H1 (cell line): ENCODE measurements at regions not wholly inside any gene's neighbourhood (a gene's known extent, or its start where the extent isn't known, plus 50 kb on each side); places are given as distances from the start of the nearest gene placed in this dataset.

Experiments used
- CTCF ChIA-PET: fragments of 300-600 bp; sonication (Branson Sonifier 250); formaldehyde crosslinking; loops from one replicate; lab custom pipeline; 2021; ENCODE audit not compliant: partially characterized antibody; lab: Charles Lee
- POLR2A ChIA-PET: fragments of 300-600 bp; sonication (Branson Sonifier 250); formaldehyde crosslinking; loops from one replicate; lab custom pipeline; 2021; ENCODE audit warnings: inconsistent platforms; ENCODE audit not compliant: partially characterized antibody; lab: Charles Lee
- DNase-seq, 2 experiments: peaks; one replicate each; pipeline versions ENCODE4 v3.0.0 to v3.0.0-alpha.2; 2010 to 2022; ENCODE audit warnings: low spot score in 2 of 2, low read depth in 1 of 2, mixed read lengths in 1 of 2
- FAIRE-seq: peaks from 2 replicates; lab custom pipeline; 2011; peaks lifted over from hg19 to GRCh38; lab: Jason Lieb, UNC
- H2AFZ ChIP-seq: 2 replicates; pipeline ENCODE4 v1.8.1; 2012; ENCODE audit warnings: low read length, inconsistent platforms
- H2AK5ac ChIP-seq: 2 replicates; pipeline ENCODE4 v1.6.1; 2013; ENCODE audit warnings: low read depth, low read length
- H2BK120ac ChIP-seq: replicated peaks from 2 replicates; pipeline ENCODE3; 2013; ENCODE audit warnings: low read depth, low read length, inconsistent platforms
- H2BK12ac ChIP-seq: 2 replicates; pipeline ENCODE4 v1.6.1; 2013; ENCODE audit warnings: low read depth, low read length
- H2BK15ac ChIP-seq: 2 replicates; pipeline ENCODE4 v1.6.1; 2013; ENCODE audit warnings: low read length
- H2BK20ac ChIP-seq: 2 replicates; pipeline ENCODE4 v1.6.1; 2013; ENCODE audit warnings: low read length
- H2BK5ac ChIP-seq: 2 replicates; pipeline ENCODE4 v1.6.1; 2013; ENCODE audit warnings: low read depth, low read length
- H3K14ac ChIP-seq: 2 replicates; pipeline ENCODE4 v1.6.1; 2013; ENCODE audit warnings: inconsistent platforms; ENCODE audit not compliant: insufficient read length
- H3K18ac ChIP-seq: 2 replicates; pipeline ENCODE4 v1.6.1; 2013; ENCODE audit warnings: low read length; ENCODE audit errors: extremely low read depth
- H3K23ac ChIP-seq: 2 replicates; pipeline ENCODE4 v1.6.1; 2013; ENCODE audit warnings: inconsistent platforms; ENCODE audit not compliant: insufficient read length
- H3K23me2 ChIP-seq: 2 replicates; pipeline ENCODE4 v1.6.1; 2013; ENCODE audit warnings: low read depth, low read length
- H3K27ac ChIP-seq: 2 replicates; pipeline ENCODE4 v1.6.1; 2011; ENCODE audit warnings: low read depth, low read length, inconsistent platforms
- H3K27me3 ChIP-seq, 4 experiments: replicated peaks in 1 of 4; 1 replicate in 1 of 4; 2 replicates in 3 of 4; pipeline versions ENCODE4 v1.6.1 to v1.8.1; 2011 to 2013; ENCODE audit warnings: low read length in 3 of 4, mild to moderate bottlenecking in 3 of 4, inconsistent platforms in 2 of 4, mixed read lengths in 2 of 4, moderate library complexity in 1 of 4; ENCODE audit not compliant: control insufficient read depth in 3 of 4, insufficient read depth in 3 of 4; ENCODE audit errors: extremely low read depth in 1 of 4
- H3K36me3 ChIP-seq, 4 experiments: 2 replicates each; pipeline versions ENCODE4 v1.6.1 to v1.8.1; 2011 to 2013; ENCODE audit warnings: mild to moderate bottlenecking in 4 of 4, low read length in 3 of 4, moderate library complexity in 2 of 4, control low read depth in 1 of 4, inconsistent platforms in 1 of 4; ENCODE audit not compliant: insufficient read depth in 4 of 4, control insufficient read depth in 2 of 4
- H3K4ac ChIP-seq: replicated peaks from 2 replicates; pipeline ENCODE3; 2013; ENCODE audit warnings: low read length, low read depth, mixed read lengths, inconsistent platforms; ENCODE audit not compliant: insufficient read length
- H3K4me1 ChIP-seq, 4 experiments: replicated peaks in 1 of 4; 1 replicate in 1 of 4; 2 replicates in 3 of 4; pipeline versions ENCODE4 v1.6.1 to v1.8.1; 2011 to 2013; ENCODE audit warnings: low read length in 3 of 4, inconsistent platforms in 2 of 4, mixed read lengths in 1 of 4; ENCODE audit not compliant: insufficient read depth in 4 of 4, control insufficient read depth in 3 of 4
- H3K4me2 ChIP-seq, 2 experiments: 2 replicates each; pipeline versions ENCODE4 v1.6.1 to v1.8.1; 2011 to 2013; ENCODE audit warnings: low read depth in 2 of 2, low read length in 2 of 2, control low read depth in 1 of 2, inconsistent platforms in 1 of 2, mild to moderate bottlenecking in 1 of 2; ENCODE audit not compliant: insufficient read depth in 1 of 2
- H3K4me3 ChIP-seq, 4 experiments: fragments of 200-600, 300-600 bp in 1 of 4; sonication (generic), shearing (Covaris generic), sonication (Bioruptor Twin) in 1 of 4; 2 replicates each; pipeline versions ENCODE4 v1.5.1 to v1.8.1; 2011 to 2016; ENCODE audit warnings: low read length in 4 of 4, low read depth in 3 of 4, control low read depth in 2 of 4, inconsistent platforms in 2 of 4, mild to moderate bottlenecking in 2 of 4, mixed read lengths in 1 of 4, moderate library complexity in 1 of 4; ENCODE audit not compliant: insufficient read depth in 2 of 4; ENCODE audit errors: extremely low read depth in 1 of 4
- H3K56ac ChIP-seq: replicated peaks from 2 replicates; pipeline ENCODE3; 2013; ENCODE audit warnings: low read depth, mild to moderate bottlenecking, mixed read lengths, low read length, inconsistent platforms; ENCODE audit not compliant: insufficient read length
- H3K79me1 ChIP-seq: 2 replicates; pipeline ENCODE4 v1.6.1; 2013; ENCODE audit warnings: low read depth, low read length, control low read depth
- H3K79me2 ChIP-seq, 2 experiments: 2 replicates each; pipeline versions ENCODE4 v1.6.1 to v1.8.1; 2012 to 2013; ENCODE audit warnings: low read length in 2 of 2, mild to moderate bottlenecking in 2 of 2, inconsistent platforms in 1 of 2; ENCODE audit not compliant: insufficient read depth in 2 of 2, control insufficient read depth in 1 of 2
- H3K9ac ChIP-seq, 4 experiments: replicated peaks in 1 of 4; 1 replicate in 1 of 4; 2 replicates in 3 of 4; pipeline versions ENCODE4 v1.6.1 to v1.8.1; 2011 to 2013; ENCODE audit warnings: low read depth in 3 of 4, low read length in 3 of 4, control low read depth in 2 of 4, mild to moderate bottlenecking in 2 of 4, moderate library complexity in 2 of 4, inconsistent platforms in 1 of 4; ENCODE audit errors: extremely low read depth in 1 of 4
- H3K9me3 ChIP-seq, 2 experiments: 2 replicates each; pipeline versions ENCODE4 v1.6.1 to v1.8.1; 2012 to 2013; ENCODE audit warnings: mild to moderate bottlenecking in 2 of 2, moderate library complexity in 2 of 2, control low read depth in 1 of 2, inconsistent platforms in 1 of 2, low read depth in 1 of 2, low read length in 1 of 2, mixed read lengths in 1 of 2; ENCODE audit not compliant: insufficient read depth in 2 of 2
- H4K20me1 ChIP-seq, 2 experiments: replicated peaks in 1 of 2; 2 replicates each; pipeline versions ENCODE3 to v1.8.1; 2011 to 2013; ENCODE audit warnings: inconsistent platforms in 2 of 2, low read length in 2 of 2, mild to moderate bottlenecking in 1 of 2; ENCODE audit not compliant: insufficient read depth in 2 of 2, control insufficient read depth in 1 of 2
- H4K5ac ChIP-seq: 2 replicates; pipeline ENCODE4 v1.6.1; 2013; ENCODE audit warnings: low read length, low read depth, mixed read lengths, inconsistent platforms; ENCODE audit not compliant: insufficient read length
- H4K8ac ChIP-seq: 2 replicates; pipeline ENCODE4 v1.8.0; 2013; ENCODE audit warnings: mild to moderate bottlenecking, moderate library complexity, low read length, inconsistent platforms; ENCODE audit not compliant: insufficient read depth; ENCODE audit errors: extremely low read depth
- H4K91ac ChIP-seq: replicated peaks from 2 replicates; pipeline ENCODE3; 2013; ENCODE audit warnings: low read length, mixed read lengths, inconsistent platforms; ENCODE audit not compliant: insufficient read length
- ASH2L ChIP-seq: fragments of 200-600, 300-600 bp; sonication (generic); IDR thresholded peaks from one replicate; pipeline ENCODE4 v1.7.1; 2017; ENCODE audit warnings: low read length
- CEBPB ChIP-seq: IDR thresholded peaks from 2 replicates; pipeline ENCODE4 v1.6.1; 2012; ENCODE audit warnings: low read depth, low read length
- EP300 ChIP-seq, 2 experiments: IDR thresholded peaks; 1 replicate in 1 of 2; 2 replicates in 1 of 2; pipeline ENCODE4 v1.6.1; 2011 to 2012; ENCODE audit warnings: low read depth in 2 of 2, low read length in 2 of 2, mild to moderate bottlenecking in 2 of 2, borderline replicate concordance in 1 of 2, inconsistent platforms in 1 of 2, moderate library complexity in 1 of 2
- GTF2F1 ChIP-seq: IDR thresholded peaks from 2 replicates; pipeline ENCODE4 v1.6.1; 2012; ENCODE audit warnings: low read depth, low read length, improper control_type of control experiment, borderline replicate concordance
- RBBP5 ChIP-seq: IDR thresholded peaks from 2 replicates; pipeline ENCODE4 v1.7.1; 2012; ENCODE audit warnings: low read depth, mild to moderate bottlenecking, inconsistent platforms, low read length, moderate library complexity, borderline replicate concordance
- TEAD4 ChIP-seq: IDR thresholded peaks from 2 replicates; pipeline ENCODE4 v1.6.1; 2012; ENCODE audit warnings: low read depth, low read length, inconsistent platforms, mixed read lengths

DNA sequence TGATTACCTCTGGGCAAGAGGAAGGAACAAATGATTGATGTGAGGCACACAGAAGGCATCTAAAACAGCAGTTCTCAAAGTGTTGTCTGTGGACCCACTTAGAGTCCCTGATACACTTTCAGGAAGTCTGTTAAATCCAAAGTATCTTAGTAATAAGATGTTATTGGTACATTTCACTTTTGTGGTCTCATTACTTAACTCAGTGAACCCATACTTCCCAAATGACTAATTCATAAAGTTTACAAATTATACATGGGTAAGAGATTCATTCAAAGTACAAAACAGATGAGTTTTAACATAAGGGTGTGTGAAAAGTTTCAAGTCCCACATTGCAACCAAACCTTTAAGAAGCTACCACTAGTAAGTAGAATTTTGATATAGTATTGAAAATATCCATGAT, 440.5 kb downstream of the NUP35 start:
- Histone ChIP-seq H3K4me2 (no peak overlapping the region), H3K36me3 (no peaks in the 10 kb centered on the region), H3K4me3 (no peak overlapping the region), H2BK20ac (no peak overlapping the region), H2BK120ac (no peak overlapping the region), H3K4me1 (no peaks in the 10 kb centered on the region), H3K9me3 (no peaks in the 10 kb centered on the region), H3K23ac (no peak overlapping the region), H2AK5ac (no peak overlapping the region), H4K8ac (no peak overlapping the region), H3K27ac (no peak overlapping the region), H3K56ac (no peak overlapping the region), H4K91ac (no peak overlapping the region), H2BK5ac (no peak overlapping the region), H3K4ac (no peak overlapping the region), H4K20me1 (no peaks in the 10 kb centered on the region), H3K27me3 (no peaks in the 10 kb centered on the region), H3K9ac (no peak overlapping the region), H2BK12ac (no peak overlapping the region), H2BK15ac (no peak overlapping the region), H4K5ac (no peak overlapping the region), H3K79me1 (no peaks in the 10 kb centered on the region), H3K14ac (no peak overlapping the region), H3K23me2 (no peaks in the 10 kb centered on the region), H3K18ac (no peak overlapping the region), H2AFZ (no peak overlapping the region), H3K79me2 (no peaks in the 10 kb centered on the region)
- POLR2A ChIA-PET, result no interaction called here
- DNase-seq (no peak), FAIRE-seq (no peak)
- CTCF ChIA-PET, result interaction anchor here (0.7 kb wide), 1 partner anchor 134 kb away, joined by 3 read pairs; no protein-coding TSS in a partner anchor
- TF ChIP-seq CEBPB, result no peak
- no peak for TF ChIP-seq ASH2L
- no peak for TF ChIP-seq RBBP5
- no peak for TF ChIP-seq EP300 (IDR thresholded peaks at IDR 0.05; ENCODE audit: borderline replicate concordance in 1 of 2, low read depth in 2 of 2, low read length in 2 of 2)
- no peak for TF ChIP-seq TEAD4
- TF ChIP-seq GTF2F1, result no peak
